ENCODE measurements at regions not wholly inside any gene's neighbourhood (a gene's known extent, or its start where the extent isn't known, plus 50 kb on each side); places are given as distances from the start of the nearest gene placed in this dataset.

DNA sequence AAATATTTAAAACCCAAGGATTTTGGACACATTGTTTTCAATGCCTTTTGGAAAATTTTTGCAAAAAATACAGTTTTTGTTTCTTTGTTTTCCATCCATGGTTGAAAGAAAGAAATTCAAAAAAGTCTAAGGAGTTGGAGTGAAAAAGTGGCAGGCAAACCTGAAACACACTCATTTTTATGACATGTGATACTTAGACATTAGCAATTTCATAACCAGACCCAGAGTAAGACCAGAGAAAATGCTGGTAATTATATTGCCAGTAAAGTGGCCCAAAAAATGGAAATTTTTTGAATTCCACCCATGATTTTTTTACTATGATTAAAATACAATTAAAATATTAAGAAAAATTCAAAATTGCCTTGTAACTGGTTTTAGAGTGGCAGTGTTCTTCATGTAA lies 128.2 kb downstream of the SLC17A6 start:
- TF ChIP-seq, protein P1, sequence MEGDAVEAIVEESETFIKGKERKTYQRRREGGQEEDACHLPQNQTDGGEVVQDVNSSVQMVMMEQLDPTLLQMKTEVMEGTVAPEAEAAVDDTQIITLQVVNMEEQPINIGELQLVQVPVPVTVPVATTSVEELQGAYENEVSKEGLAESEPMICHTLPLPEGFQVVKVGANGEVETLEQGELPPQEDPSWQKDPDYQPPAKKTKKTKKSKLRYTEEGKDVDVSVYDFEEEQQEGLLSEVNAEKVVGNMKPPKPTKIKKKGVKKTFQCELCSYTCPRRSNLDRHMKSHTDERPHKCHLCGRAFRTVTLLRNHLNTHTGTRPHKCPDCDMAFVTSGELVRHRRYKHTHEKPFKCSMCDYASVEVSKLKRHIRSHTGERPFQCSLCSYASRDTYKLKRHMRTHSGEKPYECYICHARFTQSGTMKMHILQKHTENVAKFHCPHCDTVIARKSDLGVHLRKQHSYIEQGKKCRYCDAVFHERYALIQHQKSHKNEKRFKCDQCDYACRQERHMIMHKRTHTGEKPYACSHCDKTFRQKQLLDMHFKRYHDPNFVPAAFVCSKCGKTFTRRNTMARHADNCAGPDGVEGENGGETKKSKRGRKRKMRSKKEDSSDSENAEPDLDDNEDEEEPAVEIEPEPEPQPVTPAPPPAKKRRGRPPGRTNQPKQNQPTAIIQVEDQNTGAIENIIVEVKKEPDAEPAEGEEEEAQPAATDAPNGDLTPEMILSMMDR (conservative IDR thresholded peaks at IDR 0.05 in 1 of 2, IDR thresholded peaks at IDR 0.05 in 1 of 2; ENCODE audit: extremely low read depth in 1 of 2, insufficient read depth in 1 of 2, low read depth in 1 of 2, low read length in 2 of 2) = no peak
- no peak for TF ChIP-seq EZH2 (IDR thresholded peaks at IDR 0.05; ENCODE audit: borderline replicate concordance, low read length)
